ENCODE measurements at regions not wholly inside any gene's neighbourhood (a gene's known extent, or its start where the extent isn't known, plus 50 kb on each side); places are given as distances from the start of the nearest gene placed in this dataset.

GRCh38 chr5:12230659-12231058 is 326.4 kb upstream of the CTNND2 start:
- no peak for TF ChIP-seq POLR2A (IDR thresholded peaks at IDR 0.05; ENCODE audit: low read length)
- no peak for TF ChIP-seq GATA1 (IDR thresholded peaks at IDR 0.05; ENCODE audit: low read depth, low read length)
